ENCODE measurements at regions not wholly inside any gene's neighbourhood (a gene's known extent, or its start where the extent isn't known, plus 50 kb on each side); places are given as distances from the start of the nearest gene placed in this dataset.
"Not testable (repeated sequence)": the region's sequence is repeated elsewhere in the genome, so short reads cannot be mapped to it uniquely, and the experiment has no call there.

- DNase-seq = peak; percentile 30
Observed at GRCh38 chr7:33790746-33791145, 114.6 kb upstream of the BMPER start.

GRCh38 chr7:33792041-33792440, 113.3 kb upstream of the BMPER start:
- no peak for DNase-seq

GRCh38 chr7:33792547-33793105, 112.7 kb upstream of the BMPER start:
- no peak for DNase-seq

GRCh38 chr7:33793616-33794015, 111.7 kb upstream of the BMPER start:
- no peak for DNase-seq

DNA sequence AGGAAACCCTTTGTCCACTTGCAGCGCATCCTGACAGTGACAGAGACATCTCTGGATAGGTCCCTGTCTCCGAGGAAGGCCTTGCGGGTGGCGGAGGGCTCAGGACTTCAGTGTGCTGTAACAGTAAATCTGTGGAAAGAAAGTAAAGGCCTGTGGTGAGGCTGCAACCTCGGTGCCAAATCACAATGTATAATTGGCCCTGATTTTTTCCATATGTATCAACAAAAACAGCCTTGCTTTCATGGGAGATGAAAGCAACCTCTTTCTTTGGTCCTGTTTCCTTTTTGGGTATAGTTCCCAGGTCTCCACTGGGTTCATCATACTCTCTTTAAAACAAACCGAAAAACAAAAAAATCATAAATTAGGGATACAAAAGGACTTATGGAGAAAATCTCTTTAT, 110.9 kb upstream of the BMPER start:
- DNase-seq = no peak

DNA sequence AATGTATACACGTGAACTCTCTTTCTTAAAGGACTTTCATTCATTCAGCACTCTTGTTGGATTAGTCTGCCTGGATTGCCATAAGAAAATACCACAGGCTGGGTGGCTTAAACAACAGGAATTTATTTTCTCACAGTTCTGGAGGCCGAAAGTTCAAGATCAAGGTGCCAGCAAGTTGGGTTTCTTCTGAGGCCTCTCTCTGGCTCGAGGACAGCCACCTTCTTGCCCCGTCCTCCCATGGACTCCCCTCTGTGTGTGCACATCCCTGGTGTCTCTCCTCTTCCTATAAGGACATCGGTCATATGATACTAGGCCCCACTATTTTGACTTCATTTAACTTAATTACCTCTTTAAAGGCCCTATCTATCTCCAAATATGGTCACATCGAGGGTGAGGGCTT, 110.4 kb upstream of the BMPER start:
- DNase-seq = no peak

- DNase-seq = no peak
Observed at GRCh38 chr7:33796538-33796937, 108.8 kb upstream of the BMPER start.

DNA sequence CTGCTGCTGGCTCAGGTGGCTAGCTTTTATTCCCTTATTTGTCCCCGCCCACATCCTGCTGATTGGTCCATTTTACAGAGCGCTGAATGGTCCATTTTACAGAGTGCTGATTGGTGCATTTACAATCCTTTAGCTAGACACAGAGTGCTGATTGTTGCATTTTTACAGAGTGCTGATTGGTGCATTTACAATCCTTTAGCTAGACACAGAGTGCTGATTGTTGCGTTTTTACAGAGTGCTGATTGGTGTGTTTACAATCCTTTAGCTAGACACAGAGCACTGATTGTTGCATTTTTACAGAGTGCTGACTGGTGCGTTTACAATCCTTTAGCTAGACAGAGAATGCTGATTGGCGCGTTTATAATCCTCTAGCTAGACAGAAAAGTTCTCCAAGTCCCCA, 107.8 kb upstream of the BMPER start:
- DNase-seq = not testable (repeated sequence)

DNA sequence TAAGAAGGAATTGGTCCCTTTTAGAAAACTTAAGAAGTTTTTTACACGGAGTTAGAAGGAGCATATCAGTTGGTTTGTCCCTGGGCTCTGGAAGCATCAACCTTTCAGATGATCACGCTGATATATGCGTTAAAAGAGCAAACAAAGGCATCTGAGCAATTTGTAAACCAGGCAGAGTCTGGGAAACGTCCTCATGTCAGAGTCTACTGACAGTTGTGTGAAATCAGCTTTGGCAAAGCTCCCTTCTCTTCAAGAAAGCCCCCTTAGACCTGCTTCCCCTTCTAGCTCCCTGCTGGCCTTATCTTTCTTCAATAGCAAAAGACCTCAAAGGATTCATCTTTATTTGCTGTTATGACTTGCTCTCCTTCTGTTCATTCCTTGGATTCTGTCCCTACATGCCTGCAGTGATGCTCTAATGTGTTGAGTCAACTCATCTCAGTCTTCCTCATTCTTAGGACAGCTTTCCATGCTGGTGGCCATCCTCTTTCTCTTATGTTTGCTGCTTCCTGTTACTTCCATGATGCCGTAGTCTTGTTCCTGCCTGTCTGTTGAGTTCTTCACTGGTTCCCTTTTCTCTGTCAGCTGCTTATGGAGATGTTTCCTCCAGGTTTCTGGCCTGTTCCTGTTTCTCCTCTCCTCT, 106.5 kb upstream of the BMPER start:
- DNase-seq = no peak

GRCh38 chr7:33799766-33800165, 105.6 kb upstream of the BMPER start:
- no peak for DNase-seq

GRCh38 chr7:33802600-33802999, 102.7 kb upstream of the BMPER start:
- no peak for DNase-seq

DNA sequence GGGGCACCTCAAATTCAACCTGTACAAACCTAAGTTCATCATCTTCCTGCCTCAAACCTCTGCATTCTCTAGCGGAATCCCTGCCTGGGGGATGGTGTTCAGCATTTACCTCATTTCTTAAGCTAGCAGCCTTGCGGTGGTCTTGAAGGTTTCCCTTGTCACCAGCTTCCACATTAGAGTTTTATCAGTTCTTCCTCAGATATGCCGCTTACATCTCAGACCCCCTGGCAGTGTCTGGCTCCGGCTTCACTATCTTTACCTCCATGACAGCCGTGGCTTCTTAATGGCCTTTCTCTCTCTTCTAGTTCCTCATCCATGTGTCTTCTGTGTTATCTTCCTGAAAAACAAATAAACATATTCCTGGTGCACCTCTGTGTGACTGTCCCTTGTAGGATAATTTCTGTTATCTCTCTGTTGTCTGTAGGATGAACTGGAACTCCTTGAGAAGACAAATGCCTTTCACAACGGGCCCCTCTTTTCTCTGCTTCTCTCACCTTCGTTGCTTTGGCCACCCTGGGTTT, 101.1 kb upstream of the BMPER start:
- DNase-seq = no peak

GRCh38 chr7:33805630-33806233, 99.6 kb upstream of the BMPER start:
- no peak for DNase-seq

DNA sequence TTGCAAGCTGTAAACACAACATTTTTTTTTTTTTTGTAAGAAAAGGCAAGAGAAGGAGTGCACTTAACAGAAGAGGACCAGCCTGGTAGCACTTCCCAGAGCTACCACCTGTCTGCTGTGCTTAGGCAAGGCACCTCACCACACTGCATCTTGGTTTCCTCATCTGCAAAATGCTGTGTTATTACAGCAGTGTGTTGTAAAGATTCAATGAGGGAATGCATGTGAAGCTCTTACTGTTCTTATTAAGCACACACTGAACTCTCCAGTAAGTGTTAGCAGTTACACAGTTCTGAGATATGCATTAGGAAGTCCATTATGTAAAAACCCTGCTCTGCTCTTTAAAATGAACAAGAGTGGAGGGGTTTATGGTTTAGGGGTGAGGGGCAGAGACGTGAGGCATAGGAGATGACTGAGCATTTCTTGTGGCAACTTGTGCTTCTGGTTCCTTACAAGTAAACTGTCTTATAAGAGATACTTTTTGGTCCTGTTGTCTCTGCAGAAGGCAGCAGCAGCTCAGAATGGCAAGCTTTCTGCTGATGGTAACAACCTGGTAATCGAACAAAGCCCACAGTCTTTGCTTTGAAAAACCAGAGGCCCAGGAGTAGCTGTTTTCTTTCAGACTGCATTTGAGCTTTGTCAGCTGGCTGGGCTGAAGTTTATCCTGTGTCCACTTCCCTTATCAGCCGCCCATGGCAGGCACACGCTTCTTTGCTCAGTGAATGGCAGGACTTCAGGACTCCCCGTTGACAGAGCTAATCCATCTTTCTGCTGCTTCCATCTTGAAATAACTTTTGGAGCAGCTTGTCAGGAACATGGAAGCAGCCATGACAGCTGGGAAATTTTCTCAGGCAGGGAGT, 98.8 kb upstream of the BMPER start:
- DNase-seq = no peak

DNA sequence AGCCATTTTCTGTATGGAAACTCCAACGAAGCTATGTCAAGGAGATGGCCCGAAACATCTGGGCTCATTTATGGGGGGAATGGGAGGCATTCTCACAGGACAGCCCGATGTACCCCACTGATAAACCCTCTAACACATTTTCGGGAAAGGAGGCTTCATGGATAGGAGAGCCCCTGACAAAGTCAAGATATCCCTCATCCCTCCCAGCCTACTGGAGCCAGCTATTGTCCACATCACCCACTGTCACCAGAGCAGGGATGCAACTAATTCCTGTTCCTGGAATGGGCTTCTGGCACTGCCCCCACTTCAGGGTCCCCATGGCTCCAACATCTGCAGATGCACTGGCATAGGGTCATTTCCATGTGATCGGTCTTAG, 98.2 kb upstream of the BMPER start:
- DNase-seq = no peak

- no peak for DNase-seq
Observed at GRCh38 chr7:33807779-33808482, 97.4 kb upstream of the BMPER start.

DNA sequence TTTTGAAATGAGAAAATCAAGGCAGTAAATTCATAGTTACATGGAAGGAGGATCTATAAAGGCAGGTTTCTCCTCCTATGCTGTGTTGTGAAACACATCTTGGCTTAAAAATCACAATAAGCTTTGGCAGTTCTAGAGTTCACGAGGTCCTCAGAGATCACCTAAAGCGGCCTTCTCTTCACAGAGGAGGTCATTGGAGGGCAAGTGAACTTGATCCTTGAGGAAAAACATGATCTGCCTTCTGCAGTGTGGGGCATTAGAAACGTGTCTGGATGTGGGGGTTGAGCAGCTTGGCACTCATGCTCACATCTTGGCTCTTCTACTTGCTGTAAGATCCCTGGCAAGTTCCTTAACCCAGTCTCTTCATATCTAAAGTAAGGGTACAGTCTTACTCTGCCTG, 96.1 kb upstream of the BMPER start:
- DNase-seq = no peak

GRCh38 chr7:33810356-33810755, 95.0 kb upstream of the BMPER start:
- no peak for DNase-seq

- no peak for DNase-seq
Observed at GRCh38 chr7:33813331-33813730, 92.0 kb upstream of the BMPER start.

DNA sequence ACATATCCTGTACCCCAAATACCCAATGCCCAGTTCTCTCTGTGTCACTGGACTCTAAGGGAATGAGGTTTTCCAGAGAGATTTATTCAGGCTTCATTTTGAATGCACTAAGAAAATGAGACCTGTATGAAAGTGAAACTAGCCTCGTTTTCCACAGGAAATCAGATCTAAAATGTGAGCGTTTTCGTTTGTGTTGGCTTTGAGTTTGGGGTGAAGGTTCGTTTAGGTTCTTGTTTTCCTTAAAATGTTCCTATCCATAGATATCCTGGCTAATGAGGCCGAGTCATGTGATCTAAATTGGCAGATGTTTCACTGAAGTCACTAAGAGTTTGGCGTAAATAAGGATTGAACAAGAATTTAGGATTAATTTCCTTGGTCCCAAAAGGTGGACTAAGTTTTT, 90.9 kb upstream of the BMPER start:
- peak; percentile 43 for DNase-seq

DNA sequence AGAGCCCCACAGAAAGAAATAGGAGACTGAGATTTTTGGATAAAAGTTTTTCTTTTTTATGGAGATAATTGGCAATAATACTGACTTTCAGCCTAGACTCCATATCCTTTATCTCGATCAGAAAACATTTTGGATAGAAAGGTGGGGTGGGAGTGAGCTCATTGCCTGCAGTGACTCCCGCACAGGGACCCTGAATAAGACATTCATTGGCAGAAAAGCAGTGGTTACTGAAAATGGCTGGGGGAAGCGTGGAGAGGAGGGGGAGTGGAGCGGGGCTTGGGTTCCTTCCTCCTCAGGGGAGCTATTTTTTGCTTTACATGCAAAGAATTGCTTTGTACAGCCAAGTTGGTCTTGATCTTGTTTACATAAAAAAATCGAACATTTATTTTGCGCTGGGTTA, 90.4 kb upstream of the BMPER start:
- peak; percentile 38 for DNase-seq

DNA sequence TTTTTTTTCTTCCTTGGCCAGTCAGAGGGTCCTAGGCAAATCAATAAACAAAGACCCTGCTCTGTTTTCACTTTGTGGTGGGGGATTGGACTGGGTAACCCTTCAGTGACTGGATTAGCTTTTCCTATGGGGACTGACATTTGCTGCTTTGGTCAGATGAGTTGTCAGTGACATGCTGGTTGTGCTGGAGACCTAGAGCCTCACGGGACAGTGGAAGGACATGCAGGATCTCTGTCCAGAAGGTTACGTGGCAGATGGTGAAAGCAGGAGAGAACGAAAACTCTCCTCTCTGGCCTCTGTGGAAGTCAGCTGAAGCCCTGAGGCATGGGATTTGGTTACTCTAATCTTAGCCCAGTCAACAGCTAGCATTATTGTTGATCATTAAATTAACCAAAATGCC, 90.0 kb upstream of the BMPER start:
- peak; percentile 27 for DNase-seq

DNA sequence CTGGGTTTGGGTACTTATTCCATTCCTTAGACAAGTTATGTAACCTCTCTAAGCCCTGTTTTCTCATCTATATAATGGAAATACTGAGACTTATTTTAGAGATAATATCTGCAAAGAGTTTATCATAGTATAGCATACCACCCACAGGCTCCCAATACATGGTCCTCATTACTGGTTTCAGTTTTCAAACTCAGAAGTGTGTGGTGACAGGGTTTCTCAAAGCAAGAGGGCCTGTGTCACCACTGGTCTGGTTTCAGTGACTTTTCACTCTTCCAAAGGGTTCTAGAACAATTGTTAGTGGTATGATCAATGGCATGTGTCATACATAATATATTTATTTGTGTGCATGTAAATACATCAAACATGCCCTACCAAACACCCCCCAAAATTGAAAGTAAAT, 89.2 kb upstream of the BMPER start:
- no peak for DNase-seq
